Activated CD4-positive, CD25-positive, alpha-beta regulatory T cell treated with anti-CD3 and anti-CD28 coated beads, Interleukin-2, amount 50 U/mL, for 72 hours (primary cell): ENCODE measurements at regions not wholly inside any gene's neighbourhood (a gene's known extent, or its start where the extent isn't known, plus 50 kb on each side); places are given as distances from the start of the nearest gene placed in this dataset.

Experiments
- DNase-seq: peaks from one replicate; pipeline ENCODE4 v3.0.0; 2021

- no peak for DNase-seq
Measured at GRCh38 chr2:14684516-14684915, 52.0 kb downstream of the LRATD1 start.

GRCh38 chr2:14690926-14691325 lies 58.4 kb downstream of the LRATD1 start:
- no peak for DNase-seq

DNA sequence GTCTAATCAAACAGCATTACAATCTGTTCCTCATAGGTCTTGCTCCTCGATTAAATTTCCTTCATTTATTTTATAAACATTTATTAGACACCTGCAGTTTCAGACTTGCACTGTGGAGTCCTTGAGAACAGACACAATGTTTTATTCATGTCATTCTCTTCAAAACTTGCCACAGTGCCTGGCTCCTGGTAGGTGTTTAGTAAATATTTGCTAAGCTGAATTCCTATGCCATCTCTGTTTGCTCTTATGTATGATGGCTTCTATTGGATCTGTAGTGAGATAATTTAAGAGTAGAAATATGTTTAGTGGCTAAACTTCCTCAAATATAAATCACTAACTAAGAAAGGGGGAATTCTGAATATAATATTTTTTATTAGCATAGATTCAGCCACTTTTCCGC lies 61.4 kb downstream of the LRATD1 start:
- no peak for DNase-seq

DNA sequence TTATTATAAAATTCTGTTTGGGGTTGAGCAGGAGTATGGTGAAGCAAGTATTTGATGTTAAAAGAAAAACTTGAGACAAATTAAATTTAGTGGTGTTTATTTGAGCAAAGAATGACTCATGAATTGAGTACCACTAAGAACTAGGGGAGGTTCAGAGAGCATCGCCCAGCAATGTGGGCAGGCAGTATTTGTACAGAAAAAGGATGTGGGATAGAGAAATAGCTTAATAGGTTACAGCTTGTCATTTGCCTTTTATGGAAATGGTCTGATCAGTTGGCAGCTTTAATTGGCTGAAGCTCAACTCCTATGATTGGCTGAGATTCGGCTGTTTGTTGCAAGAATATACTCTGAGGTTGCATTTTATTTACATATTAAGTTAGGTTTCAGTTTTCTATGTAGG lies 68.2 kb downstream of the LRATD1 start:
- no peak for DNase-seq

DNA sequence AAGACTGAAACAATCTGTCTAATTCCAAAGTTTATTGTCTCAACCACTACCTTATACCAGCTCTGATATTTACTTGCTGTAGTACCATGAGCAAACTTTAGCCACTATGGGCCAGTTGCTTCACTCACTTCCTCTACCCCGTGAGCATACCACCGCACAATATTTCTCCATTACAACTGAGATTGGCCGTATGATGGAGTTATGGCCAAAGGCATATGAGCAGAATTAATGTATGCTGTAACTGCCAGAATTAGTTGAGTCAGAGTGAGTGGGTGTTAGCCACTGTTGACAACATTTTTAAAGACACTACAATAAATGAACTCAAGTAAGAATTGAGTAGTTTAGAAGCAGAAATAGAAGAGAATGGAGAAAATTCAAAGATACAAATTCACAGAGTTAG lies 69.7 kb downstream of the LRATD1 start:
- no peak for DNase-seq

- DNase-seq, result no peak
Measured at GRCh38 chr2:14706201-14706600, 73.7 kb downstream of the LRATD1 start.

- no peak for DNase-seq
Measured at GRCh38 chr2:14712111-14712510, 79.6 kb downstream of the LRATD1 start.

DNA sequence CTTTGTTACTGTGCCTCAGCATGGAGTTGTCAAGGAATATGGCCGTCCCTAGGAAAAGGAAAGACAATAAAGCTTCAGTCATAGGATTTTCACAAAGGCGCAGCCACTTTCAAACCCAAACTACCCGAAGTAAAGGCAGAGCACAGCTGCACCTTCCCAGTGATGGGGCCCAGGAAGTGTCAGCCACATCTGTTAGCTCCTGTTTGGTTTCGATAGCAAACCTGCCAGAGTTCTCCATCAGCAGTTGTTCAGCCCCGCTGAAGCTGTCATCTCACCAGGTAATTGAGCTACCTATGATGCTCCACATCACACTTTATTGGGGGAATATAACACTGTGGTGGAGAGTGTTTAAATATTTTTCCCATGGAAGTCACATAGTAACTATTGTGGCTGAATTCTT lies 80.7 kb downstream of the LRATD1 start:
- no peak for DNase-seq

GRCh38 chr2:14715600-14715999 lies 83.1 kb downstream of the LRATD1 start:
- no peak for DNase-seq

DNA sequence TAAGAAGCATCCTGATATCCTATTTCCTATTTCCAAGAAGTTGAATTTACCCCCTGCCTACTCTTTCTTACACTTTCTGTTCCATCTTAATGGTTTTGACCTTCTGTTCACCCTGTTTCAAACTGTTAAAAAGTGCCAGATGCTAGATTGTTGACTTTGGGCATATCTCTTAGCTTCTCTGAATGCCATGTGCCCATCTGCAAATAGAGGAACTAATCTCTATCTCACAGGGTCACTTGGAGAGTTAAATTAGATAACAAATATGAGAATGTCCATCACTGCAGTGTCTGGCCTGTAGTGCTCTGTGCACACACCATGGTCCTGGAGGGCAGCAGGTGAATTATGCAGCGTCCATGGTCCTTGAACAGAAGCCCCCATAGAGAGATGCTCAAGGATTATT lies 83.8 kb downstream of the LRATD1 start:
- DNase-seq, result no peak

DNA sequence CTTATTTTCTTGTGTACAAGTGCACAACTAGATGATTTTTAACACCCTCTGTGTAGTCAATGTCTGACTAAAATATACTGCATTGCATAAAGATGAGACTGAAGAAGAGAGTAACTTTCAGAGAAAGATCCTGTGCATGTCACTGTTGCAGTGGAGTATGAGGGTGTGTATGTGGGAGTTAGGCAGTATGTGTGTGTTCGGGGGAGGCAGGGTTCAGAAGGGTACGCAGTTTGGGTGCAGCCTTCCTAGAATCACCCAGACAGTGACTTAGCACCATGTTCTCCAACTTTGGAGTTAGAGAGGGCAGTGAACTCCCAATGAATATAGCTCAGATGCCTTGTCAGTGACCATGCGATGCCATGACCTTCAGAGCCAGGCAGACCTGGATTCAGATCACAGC lies 84.6 kb downstream of the LRATD1 start:
- DNase-seq, result no peak

DNA sequence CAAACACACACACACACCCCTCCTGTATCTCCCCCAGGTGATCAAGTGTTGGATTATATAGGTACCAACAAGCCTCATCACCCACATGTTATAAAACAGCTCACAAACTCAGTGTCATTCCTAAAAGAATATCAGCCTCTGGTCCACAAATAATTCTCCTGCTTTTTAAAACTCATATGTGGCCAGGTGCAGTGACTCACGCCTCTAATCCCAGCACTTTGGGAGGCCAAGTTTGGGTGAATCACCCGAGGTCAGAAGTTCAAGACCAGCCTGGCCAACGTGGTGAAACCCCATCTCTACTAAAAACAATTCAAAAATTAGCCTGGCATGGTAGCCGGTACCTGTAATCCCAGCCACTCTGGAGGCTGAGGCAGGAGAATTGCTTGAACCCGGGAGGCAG lies 87.8 kb downstream of the LRATD1 start:
- no peak for DNase-seq

- DNase-seq, result no peak
Measured at GRCh38 chr2:14720739-14721138, 88.2 kb downstream of the LRATD1 start.

- DNase-seq, result no peak
Measured at GRCh38 chr2:14722904-14723570, 90.5 kb downstream of the LRATD1 start.

- no peak for DNase-seq
Measured at GRCh38 chr2:14723684-14724083, 91.2 kb downstream of the LRATD1 start.

- DNase-seq, result no peak
Measured at GRCh38 chr2:14735696-14736095, 103.2 kb downstream of the LRATD1 start.

DNA sequence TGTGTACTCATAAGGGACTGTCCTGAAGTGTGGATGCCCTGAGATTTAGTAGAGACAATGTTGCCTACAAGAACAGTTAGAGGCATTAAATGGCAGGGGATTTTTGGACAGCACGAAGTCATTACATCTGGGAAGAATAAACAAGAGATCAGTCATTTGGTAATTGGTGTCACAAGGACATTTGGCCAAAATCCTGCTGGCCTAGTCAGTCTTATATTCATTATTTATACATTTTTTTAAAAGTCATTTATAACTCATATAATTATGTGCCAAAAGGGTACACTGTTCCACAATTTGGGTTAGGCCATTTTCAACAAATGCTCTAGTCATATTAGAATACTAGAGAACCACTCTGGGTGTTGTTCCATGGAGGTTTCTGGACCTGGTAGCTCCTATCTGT lies 104.7 kb downstream of the LRATD1 start:
- no peak for DNase-seq

DNA sequence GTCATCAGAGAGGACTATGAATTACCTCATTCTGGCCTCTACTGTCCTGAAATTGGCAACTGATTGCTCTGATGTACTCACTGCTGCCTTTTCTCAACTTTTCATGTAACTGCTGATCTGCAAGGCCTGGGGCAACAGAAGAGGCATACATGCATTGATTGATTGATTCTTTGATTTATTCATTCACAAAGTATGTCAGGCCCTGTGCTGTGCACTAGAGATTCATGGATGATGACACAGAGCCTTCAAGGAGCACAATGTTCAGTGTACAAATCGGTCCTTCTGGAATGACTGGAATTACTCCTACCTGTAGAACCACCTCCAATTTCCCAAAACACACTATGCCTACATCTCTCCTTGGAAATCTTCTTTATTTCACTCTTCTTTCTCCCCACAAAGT lies 111.3 kb downstream of the LRATD1 start:
- DNase-seq, result no peak

- no peak for DNase-seq
Measured at GRCh38 chr2:14745288-14746076, 113.0 kb downstream of the LRATD1 start.

DNA sequence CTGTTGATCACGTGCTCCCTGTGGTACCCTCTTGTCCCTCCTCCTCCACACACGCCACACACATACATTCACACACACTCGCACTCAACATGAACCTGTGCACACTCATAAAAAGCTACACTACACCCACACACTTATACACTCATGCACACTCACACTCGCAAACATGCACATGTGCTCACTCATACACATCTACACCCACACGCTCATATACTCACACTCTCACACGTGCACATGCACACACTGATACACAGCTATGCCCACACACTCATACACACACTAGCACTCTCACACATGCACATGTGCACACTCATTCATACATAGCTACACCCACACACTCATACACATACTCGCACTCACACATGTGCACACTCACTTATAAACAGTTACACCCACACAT lies 113.6 kb downstream of the LRATD1 start:
- DNase-seq, result no peak

DNA sequence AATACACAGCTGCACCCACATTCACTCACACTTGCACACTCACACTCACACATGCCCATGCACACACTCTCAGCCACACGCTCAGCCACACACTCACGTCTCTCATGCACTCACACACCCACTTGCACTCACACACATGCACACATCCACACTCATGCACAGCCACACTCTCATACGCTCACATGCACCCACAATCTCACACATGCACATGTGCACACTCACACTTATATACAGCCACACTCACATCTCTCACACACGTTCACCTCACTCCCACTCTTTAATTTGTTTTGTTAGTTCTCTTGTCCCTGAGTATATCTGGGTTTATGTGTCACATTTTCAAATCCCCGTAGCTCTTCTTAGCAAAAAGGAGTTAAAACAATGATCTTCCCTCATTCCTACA lies 114.9 kb downstream of the LRATD1 start:
- no peak for DNase-seq

DNA sequence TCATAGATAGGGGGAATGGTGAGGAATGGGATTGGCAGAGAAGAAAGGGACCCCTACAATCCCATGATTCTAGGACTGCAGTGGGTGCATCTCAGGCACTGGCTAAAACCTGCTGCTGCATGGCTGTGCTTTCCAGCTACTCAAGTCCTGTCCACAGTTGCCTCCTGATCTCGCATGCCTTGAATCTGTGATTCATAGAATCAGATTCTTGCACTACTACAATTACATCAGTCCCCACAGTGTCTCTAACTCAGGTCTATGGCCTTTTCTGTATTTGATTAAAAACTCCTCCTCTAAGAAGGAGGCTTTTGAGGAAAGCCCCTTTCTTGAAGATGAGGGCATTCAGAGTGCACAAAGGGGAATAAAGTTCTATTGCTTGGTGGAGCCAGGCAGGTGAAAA lies 117.4 kb downstream of the LRATD1 start:
- DNase-seq, result no peak

DNA sequence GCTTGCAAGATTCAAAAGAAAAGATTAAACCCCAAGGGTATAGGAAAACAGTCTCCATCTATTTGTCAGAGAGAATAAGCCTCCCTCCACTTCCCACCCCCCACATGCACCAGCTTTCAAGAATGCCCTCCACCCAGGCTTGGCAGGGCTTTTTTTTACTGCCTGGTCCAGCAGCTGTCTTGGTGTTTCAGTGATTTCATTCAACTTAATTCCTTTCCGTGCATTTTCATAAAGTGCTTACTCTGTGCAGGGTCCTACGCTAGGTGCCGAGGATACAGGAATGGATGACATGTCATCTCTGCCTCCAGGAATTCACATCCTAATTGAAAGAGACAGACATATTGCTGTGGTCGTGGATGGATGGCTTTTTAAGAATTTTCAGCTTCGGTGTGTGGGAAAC lies 117.9 kb downstream of the LRATD1 start:
- no peak for DNase-seq

DNA sequence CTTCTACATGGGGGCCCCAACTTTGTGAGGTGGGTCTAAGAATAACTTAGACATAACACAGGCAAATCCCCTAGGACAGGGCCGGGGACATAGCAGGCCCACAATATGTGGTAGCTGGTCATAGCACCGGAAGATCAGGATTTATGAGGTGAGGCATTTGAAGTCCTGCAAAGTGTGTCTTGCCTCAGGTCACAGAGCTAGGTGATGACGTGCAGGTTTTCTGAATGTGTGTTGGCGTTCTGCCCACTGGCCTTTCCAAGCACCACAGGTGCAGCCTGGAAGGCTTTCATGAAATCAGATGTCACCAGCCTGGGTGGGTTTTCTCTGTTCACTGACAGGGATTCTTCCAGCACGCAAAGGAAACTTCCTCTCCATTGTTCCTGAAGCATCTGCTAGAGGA lies 119.1 kb downstream of the LRATD1 start:
- DNase-seq, result no peak

GRCh38 chr2:14752295-14752694 lies 119.8 kb downstream of the LRATD1 start:
- no peak for DNase-seq
